ENCODE measurements at regions not wholly inside any gene's neighbourhood (a gene's known extent, or its start where the extent isn't known, plus 50 kb on each side); places are given as distances from the start of the nearest gene placed in this dataset.

DNA sequence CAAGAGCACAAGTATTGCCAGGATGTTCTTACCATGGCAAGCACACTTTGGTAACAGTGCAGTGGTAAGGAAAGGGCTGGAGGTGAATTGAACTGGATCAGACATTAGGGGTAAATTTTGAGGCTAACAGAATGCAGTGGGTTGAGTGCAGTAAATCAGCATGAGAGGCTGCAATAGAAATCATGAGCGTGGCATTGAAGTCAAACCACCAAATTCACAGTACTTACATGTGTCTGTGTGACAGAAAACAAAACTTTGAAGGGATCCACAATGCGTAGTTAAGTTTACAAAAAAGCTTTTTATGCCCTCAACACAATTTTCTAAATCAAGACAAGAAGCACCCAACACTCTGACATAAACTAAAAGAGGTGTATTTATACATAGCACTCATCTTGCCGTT is 428.0 kb upstream of the ARHGEF26 start:
- Histone ChIP-seq H3K36me3 (ENCODE audit: control insufficient read depth, insufficient read depth, low read length) (no peaks in the 10 kb centered on the region), H3K4me1 (ENCODE audit: control insufficient read depth, insufficient read depth, low read length) (no peaks in the 10 kb centered on the region), H3K9me3 (ENCODE audit: control insufficient read depth, insufficient read depth, low read depth, low read length) (no peaks in the 10 kb centered on the region), H3K27ac (ENCODE audit: low read length) (no peak overlapping the region), H3K27me3 (ENCODE audit: control insufficient read depth, insufficient read depth, low read length) (no peaks in the 10 kb centered on the region), H3K4me3 (ENCODE audit: low read depth in 2 of 2, low read length in 2 of 2) (no peak overlapping the region)
- ChIA-PET CTCF (no interaction called here), POLR2A (no interaction called here)
- TF ChIP-seq POLR2AphosphoS5 (IDR thresholded peaks at IDR 0.05; ENCODE audit: low read depth, low read length): no peak
- no peak for TF ChIP-seq REST (IDR thresholded peaks at IDR 0.05; ENCODE audit: insufficient read depth in 1 of 2, low read depth in 2 of 2, low read length in 1 of 2)
- TF ChIP-seq TCF7L2 (IDR thresholded peaks at IDR 0.05; ENCODE audit: low read depth, low read length): no peak
- no peak for TF ChIP-seq SIN3A (IDR thresholded peaks at IDR 0.05; ENCODE audit: borderline replicate concordance, insufficient read depth, low read depth, low read length)
- TF ChIP-seq, protein P1, sequence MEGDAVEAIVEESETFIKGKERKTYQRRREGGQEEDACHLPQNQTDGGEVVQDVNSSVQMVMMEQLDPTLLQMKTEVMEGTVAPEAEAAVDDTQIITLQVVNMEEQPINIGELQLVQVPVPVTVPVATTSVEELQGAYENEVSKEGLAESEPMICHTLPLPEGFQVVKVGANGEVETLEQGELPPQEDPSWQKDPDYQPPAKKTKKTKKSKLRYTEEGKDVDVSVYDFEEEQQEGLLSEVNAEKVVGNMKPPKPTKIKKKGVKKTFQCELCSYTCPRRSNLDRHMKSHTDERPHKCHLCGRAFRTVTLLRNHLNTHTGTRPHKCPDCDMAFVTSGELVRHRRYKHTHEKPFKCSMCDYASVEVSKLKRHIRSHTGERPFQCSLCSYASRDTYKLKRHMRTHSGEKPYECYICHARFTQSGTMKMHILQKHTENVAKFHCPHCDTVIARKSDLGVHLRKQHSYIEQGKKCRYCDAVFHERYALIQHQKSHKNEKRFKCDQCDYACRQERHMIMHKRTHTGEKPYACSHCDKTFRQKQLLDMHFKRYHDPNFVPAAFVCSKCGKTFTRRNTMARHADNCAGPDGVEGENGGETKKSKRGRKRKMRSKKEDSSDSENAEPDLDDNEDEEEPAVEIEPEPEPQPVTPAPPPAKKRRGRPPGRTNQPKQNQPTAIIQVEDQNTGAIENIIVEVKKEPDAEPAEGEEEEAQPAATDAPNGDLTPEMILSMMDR (IDR thresholded peaks at IDR 0.05): no peak
- intact Hi-C loops (cut with micrococcal nuclease; ENCODE audit: unreplicated experiment): no loop called here
- DNase-seq (ENCODE audit: low read depth, low spot score) (no peak), ATAC-seq (no peak)
- in situ Hi-C loops (cut with HindIII; ENCODE audit: low pct_unique_long_range_greater_than_20kb, low sequenced_read_pairs): no loop called here
- BruUV-seq (replicated peaks): no TSS peak

DNA sequence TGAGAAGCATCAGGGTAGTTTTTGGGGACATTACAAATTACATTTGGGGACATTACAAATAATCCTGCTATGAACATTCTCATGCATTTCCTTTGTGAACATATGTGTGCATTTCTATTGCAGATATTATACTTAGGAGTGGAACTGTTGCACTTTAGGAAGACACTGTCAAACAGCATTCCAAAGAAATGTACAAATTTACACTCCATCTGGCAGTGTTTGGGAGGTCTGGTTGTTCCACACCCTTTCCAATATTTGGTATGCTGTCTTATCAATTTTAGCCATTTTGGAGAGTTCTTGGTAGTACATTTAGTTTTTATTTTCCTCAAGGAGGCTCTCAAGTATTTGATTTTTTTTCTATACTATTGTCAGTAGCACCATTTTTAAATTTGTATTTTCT is 419.1 kb upstream of the ARHGEF26 start:
- in situ Hi-C loops (cut with HindIII; ENCODE audit: low pct_unique_long_range_greater_than_20kb, low sequenced_read_pairs): no loop called here
- no peaks in the 10 kb centered on the region for H3K4me1 ChIP-seq (ENCODE audit: control insufficient read depth, insufficient read depth, low read length)
- H3K27ac ChIP-seq (ENCODE audit: low read length): no peak overlapping the region
- ChIA-PET POLR2A (no interaction called here), CTCF (no interaction called here)
- H3K27me3 ChIP-seq (ENCODE audit: control insufficient read depth, insufficient read depth, low read length): no peaks in the 10 kb centered on the region
- no peaks in the 10 kb centered on the region for H3K9me3 ChIP-seq (ENCODE audit: control insufficient read depth, insufficient read depth, low read depth, low read length)
- no TSS peak for BruUV-seq (replicated peaks)
- ATAC-seq (no peak), DNase-seq (ENCODE audit: low read depth, low spot score) (no peak)
- H3K4me3 ChIP-seq (ENCODE audit: low read depth in 2 of 2, low read length in 2 of 2): no peak overlapping the region
- intact Hi-C loops (cut with micrococcal nuclease; ENCODE audit: unreplicated experiment): no loop called here
- no peaks in the 10 kb centered on the region for H3K36me3 ChIP-seq (ENCODE audit: control insufficient read depth, insufficient read depth, low read length)
- TF ChIP-seq REST (IDR thresholded peaks at IDR 0.05; ENCODE audit: insufficient read depth in 1 of 2, low read depth in 2 of 2, low read length in 1 of 2) (no peak), SIN3A (IDR thresholded peaks at IDR 0.05; ENCODE audit: borderline replicate concordance, insufficient read depth, low read depth, low read length) (no peak), TCF7L2 (IDR thresholded peaks at IDR 0.05; ENCODE audit: low read depth, low read length) (no peak), POLR2AphosphoS5 (IDR thresholded peaks at IDR 0.05; ENCODE audit: low read depth, low read length) (no peak)
- TF ChIP-seq, protein P1 (IDR thresholded peaks at IDR 0.05): no peak

Measured in Panc1 (cell line).